ENCODE measurements at regions not wholly inside any gene's neighbourhood (a gene's known extent, or its start where the extent isn't known, plus 50 kb on each side); places are given as distances from the start of the nearest gene placed in this dataset.

DNA sequence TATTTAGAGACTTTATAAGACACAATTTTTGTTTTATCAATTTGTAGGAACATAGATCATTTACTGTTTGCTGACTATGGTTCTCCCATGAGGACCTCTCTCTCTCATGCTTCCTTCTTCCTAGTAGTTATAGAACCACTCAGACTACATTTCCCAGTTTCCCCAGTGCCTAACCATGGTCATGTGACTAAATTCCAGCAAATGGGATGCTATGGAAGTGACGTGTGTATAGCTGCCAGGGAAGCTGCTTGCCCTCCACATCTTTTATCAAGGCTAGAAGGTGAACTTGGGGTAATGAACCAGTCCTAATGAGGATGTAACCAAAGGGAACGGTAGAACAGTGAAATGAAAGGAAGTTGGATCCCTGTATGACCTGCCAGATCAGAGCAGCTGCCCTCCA is 184.0 kb downstream of the MIS18A start:
- Histone ChIP-seq H3K4me2 (ENCODE audit: low read length) (no peak overlapping the region), H2AFZ (ENCODE audit: low read depth, low read length) (no peak overlapping the region), H3K27ac (ENCODE audit: low read length) (no peak overlapping the region), H3K4me3 (ENCODE audit: low read length) (no peak overlapping the region), H3K9ac (ENCODE audit: low read length) (no peak overlapping the region), H3K36me3 (replicated peaks; ENCODE audit: low read depth, low read length) (no peaks in the 10 kb centered on the region), H3K9me3 (ENCODE audit: insufficient read depth, low read length) (no peaks in the 10 kb centered on the region), H3K27me3 (ENCODE audit: low read depth, low read length) (no peaks in the 10 kb centered on the region), H3K4me1 (ENCODE audit: low read length) (no peaks in the 10 kb centered on the region), H4K20me1 (ENCODE audit: insufficient read depth, low read length) (no peaks in the 10 kb centered on the region), H3K79me2 (ENCODE audit: low read length) (no peaks in the 10 kb centered on the region)
- TF ChIP-seq, protein P1, sequence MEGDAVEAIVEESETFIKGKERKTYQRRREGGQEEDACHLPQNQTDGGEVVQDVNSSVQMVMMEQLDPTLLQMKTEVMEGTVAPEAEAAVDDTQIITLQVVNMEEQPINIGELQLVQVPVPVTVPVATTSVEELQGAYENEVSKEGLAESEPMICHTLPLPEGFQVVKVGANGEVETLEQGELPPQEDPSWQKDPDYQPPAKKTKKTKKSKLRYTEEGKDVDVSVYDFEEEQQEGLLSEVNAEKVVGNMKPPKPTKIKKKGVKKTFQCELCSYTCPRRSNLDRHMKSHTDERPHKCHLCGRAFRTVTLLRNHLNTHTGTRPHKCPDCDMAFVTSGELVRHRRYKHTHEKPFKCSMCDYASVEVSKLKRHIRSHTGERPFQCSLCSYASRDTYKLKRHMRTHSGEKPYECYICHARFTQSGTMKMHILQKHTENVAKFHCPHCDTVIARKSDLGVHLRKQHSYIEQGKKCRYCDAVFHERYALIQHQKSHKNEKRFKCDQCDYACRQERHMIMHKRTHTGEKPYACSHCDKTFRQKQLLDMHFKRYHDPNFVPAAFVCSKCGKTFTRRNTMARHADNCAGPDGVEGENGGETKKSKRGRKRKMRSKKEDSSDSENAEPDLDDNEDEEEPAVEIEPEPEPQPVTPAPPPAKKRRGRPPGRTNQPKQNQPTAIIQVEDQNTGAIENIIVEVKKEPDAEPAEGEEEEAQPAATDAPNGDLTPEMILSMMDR (IDR thresholded peaks at IDR 0.05; ENCODE audit: low read depth, low read length) = no peak
- no peak for TF ChIP-seq EZH2phosphoT487 (IDR thresholded peaks at IDR 0.05; ENCODE audit: low read depth)

DNA sequence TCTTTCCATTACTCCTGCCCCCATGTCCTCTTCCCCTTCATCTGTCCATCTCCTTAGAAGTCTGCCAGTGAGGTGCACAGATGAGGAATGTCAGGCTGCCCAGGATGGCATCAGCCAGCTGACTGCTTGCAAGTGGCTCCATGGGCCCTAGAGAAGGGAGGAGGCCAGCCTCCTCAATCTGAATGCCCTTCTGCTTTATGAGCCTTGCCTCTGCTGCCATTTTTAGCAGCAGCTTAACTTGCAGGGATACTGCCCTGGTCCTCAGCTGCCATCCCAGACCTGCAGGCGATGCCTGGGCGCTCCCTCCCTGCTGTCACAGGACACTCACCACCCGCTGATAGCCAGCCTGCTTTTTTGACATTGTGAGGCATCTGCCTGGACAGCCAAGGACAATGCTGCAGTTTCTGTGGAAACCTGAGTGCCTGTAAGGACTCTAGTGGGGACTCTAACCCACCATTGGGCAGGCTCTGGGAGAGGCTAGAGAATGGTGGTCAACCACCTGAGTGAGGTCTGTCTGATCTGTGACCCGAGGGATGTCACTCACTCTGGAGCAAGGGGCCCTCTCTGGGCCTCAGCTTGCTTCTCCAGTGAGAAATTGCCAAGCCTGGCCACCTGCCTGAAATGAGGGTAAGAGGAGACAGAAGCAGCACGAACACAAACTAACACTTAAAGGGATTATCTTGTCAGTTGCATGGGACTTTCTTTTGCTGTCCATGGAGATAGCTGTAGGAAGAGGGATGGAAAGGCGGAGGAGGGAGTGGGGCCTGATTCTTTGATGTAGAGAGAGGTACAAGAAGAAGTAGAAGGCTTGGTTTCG is 185.0 kb downstream of the MIS18A start:
- Histone ChIP-seq H3K9ac (ENCODE audit: low read length) (no peak overlapping the region), H3K27me3 (ENCODE audit: low read depth, low read length) (no peaks in the 10 kb centered on the region), H3K4me2 (ENCODE audit: low read length) (no peak overlapping the region), H3K4me3 (ENCODE audit: low read length) (no peak overlapping the region), H3K27ac (ENCODE audit: low read length) (no peak overlapping the region), H3K9me3 (ENCODE audit: insufficient read depth, low read length) (no peaks in the 10 kb centered on the region), H3K36me3 (replicated peaks; ENCODE audit: low read depth, low read length) (no peaks in the 10 kb centered on the region), H3K4me1 (ENCODE audit: low read length) (no peaks in the 10 kb centered on the region), H4K20me1 (ENCODE audit: insufficient read depth, low read length) (no peaks in the 10 kb centered on the region), H2AFZ (ENCODE audit: low read depth, low read length) (no peak overlapping the region), H3K79me2 (ENCODE audit: low read length) (no peaks in the 10 kb centered on the region)
- TF ChIP-seq EZH2phosphoT487 (IDR thresholded peaks at IDR 0.05; ENCODE audit: low read depth) = no peak
- TF ChIP-seq, protein P1 (IDR thresholded peaks at IDR 0.05; ENCODE audit: low read depth, low read length) = no peak

DNA sequence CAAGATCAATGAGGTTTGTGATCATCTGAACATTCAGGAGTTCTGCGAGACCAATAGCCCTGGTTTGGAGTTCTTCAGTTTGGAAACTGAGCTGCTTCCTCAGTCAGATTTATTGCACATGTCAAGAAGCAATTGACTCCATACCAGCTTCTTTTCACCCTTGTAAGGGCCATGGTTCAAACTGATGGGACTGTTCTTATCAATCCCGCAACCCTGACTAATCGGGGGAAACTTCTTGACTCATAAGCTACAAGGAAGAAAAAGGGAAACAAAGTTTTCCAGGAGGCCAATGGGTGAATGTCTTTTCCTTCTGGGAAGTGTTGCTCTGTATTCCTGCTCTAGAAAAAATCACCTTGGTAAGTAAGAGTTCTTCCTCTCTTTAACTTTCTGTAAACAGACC is 187.9 kb downstream of the MIS18A start:
- H3K27me3 ChIP-seq (ENCODE audit: low read depth, low read length) = no peaks in the 10 kb centered on the region
- H3K79me2 ChIP-seq (ENCODE audit: low read length) = no peaks in the 10 kb centered on the region
- H3K4me1 ChIP-seq (ENCODE audit: low read length) = no peaks in the 10 kb centered on the region
- no peak overlapping the region for H3K27ac ChIP-seq (ENCODE audit: low read length)
- H3K36me3 ChIP-seq (replicated peaks; ENCODE audit: low read depth, low read length) = no peaks in the 10 kb centered on the region
- H3K9me3 ChIP-seq (ENCODE audit: insufficient read depth, low read length) = no peaks in the 10 kb centered on the region
- TF ChIP-seq EZH2phosphoT487 (IDR thresholded peaks at IDR 0.05; ENCODE audit: low read depth) = no peak
- TF ChIP-seq, protein P1 (IDR thresholded peaks at IDR 0.05; ENCODE audit: low read depth, low read length) = no peak
- H3K4me2 ChIP-seq (ENCODE audit: low read length) = no peak overlapping the region
- no peak overlapping the region for H2AFZ ChIP-seq (ENCODE audit: low read depth, low read length)
- H4K20me1 ChIP-seq (ENCODE audit: insufficient read depth, low read length) = no peaks in the 10 kb centered on the region
- no peak overlapping the region for H3K4me3 ChIP-seq (ENCODE audit: low read length)
- H3K9ac ChIP-seq (ENCODE audit: low read length) = no peak overlapping the region

DNA sequence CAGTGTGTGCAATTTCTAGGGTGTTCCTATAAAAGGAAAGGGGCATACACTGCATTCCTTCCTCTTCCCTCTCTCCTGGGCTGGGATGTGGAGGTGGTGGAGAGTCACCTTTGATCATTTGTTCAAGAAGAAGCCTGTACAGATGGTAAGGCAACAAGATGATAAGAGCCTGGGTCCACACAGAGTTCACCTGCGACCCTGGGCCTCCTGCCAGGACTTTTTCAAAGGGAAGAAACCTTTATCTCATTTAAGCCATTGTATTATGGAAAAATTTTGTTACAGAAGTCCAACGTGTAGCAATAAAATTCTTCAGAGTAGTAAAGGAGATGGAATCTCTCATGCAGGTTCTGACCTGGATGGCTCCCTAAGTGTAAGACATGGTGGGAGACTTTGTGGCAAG is 189.1 kb downstream of the MIS18A start:
- no peak overlapping the region for H3K27ac ChIP-seq (ENCODE audit: low read length)
- H3K27me3 ChIP-seq (ENCODE audit: low read depth, low read length) = no peaks in the 10 kb centered on the region
- H3K9ac ChIP-seq (ENCODE audit: low read length) = no peak overlapping the region
- H3K36me3 ChIP-seq (replicated peaks; ENCODE audit: low read depth, low read length) = no peaks in the 10 kb centered on the region
- H2AFZ ChIP-seq (ENCODE audit: low read depth, low read length) = no peak overlapping the region
- H3K79me2 ChIP-seq (ENCODE audit: low read length) = no peaks in the 10 kb centered on the region
- H4K20me1 ChIP-seq (ENCODE audit: insufficient read depth, low read length) = no peaks in the 10 kb centered on the region
- no peaks in the 10 kb centered on the region for H3K4me1 ChIP-seq (ENCODE audit: low read length)
- H3K4me3 ChIP-seq (ENCODE audit: low read length) = no peak overlapping the region
- TF ChIP-seq, protein P1 (IDR thresholded peaks at IDR 0.05; ENCODE audit: low read depth, low read length) = no peak
- TF ChIP-seq EZH2phosphoT487 (IDR thresholded peaks at IDR 0.05; ENCODE audit: low read depth) = no peak
- no peaks in the 10 kb centered on the region for H3K9me3 ChIP-seq (ENCODE audit: insufficient read depth, low read length)
- H3K4me2 ChIP-seq (ENCODE audit: low read length) = no peak overlapping the region

Measured in OCI-LY3 (cell line).